Activated naive CD8-positive, alpha-beta T cell treated with anti-CD3 and anti-CD28 coated beads, Interleukin-2, amount 10 ng/mL, durations not matched to agents 7 days and 5 days (primary cell): ENCODE measurements at regions not wholly inside any gene's neighbourhood (a gene's known extent, or its start where the extent isn't known, plus 50 kb on each side); places are given as distances from the start of the nearest gene placed in this dataset.
"Not testable (repeated sequence)": the region's sequence is repeated elsewhere in the genome, so short reads cannot be mapped to it uniquely, and the experiment has no call there.

Source experiments
- ATAC-seq: fragments of 150-1000 bp; cut with Tn5 transposase; one replicate; pipeline ENCODE4 v1.10.0; 2021; ENCODE audit warnings: low read depth, moderate library complexity
- POLR2A ChIA-PET: fragments of 350-600 bp; sonication (Branson Sonifier 250); formaldehyde crosslinking; loops from one replicate; lab custom pipeline; 2021; ENCODE audit warnings: antibody characterized with exemption; lab: Charles Lee
- DNase-seq: peaks from one replicate; pipeline ENCODE4 v3.0.0; 2021
- H3K27ac Mint-ChIP-seq: one replicate; pipeline ENCODE4 v1.8.0; 2022; ENCODE audit warnings: mild to moderate bottlenecking, mixed read lengths
- H3K27me3 Mint-ChIP-seq: one replicate; pipeline ENCODE4 v1.8.0; 2022; ENCODE audit warnings: mild to moderate bottlenecking, moderate library complexity, mixed read lengths
- H3K36me3 Mint-ChIP-seq: one replicate; pipeline ENCODE4 v1.8.0; 2021; ENCODE audit warnings: mild to moderate bottlenecking, mixed read lengths
- H3K4me1 Mint-ChIP-seq: one replicate; pipeline ENCODE4 v1.8.0; 2021; ENCODE audit warnings: mixed read lengths
- H3K4me3 Mint-ChIP-seq: one replicate; pipeline ENCODE4 v1.8.0; 2022; ENCODE audit warnings: mild to moderate bottlenecking, moderate library complexity, mixed read lengths
- H3K9me3 Mint-ChIP-seq: one replicate; pipeline ENCODE4 v1.8.0; 2021; ENCODE audit warnings: mixed read lengths

DNA sequence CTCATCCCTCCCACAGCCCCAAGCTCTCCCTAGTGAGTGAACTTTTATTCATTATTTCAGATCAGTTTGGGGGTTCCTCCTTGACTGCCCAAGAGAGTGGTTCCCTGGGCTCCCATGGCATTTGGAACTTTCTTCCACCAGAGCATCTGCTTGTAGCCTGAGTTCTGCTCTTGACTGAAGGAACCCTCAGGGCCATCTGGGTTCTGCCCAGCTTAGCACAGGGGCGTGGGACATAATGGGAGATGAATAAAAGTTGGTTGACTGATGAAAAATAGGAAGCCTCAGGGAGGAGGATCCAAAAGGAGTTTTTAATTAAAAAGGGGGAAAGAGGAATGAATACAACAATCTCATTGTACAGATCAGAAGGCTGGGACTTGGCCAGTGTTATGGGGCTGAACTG, 73.4 kb downstream of the CYTL1 start:
- no peak for ATAC-seq
- Mint-ChIP-seq H3K36me3 (no peaks in the 10 kb centered on the region), H3K27me3 (peaks cover 2% of the 10 kb centered on the region), H3K9me3 (no peaks in the 10 kb centered on the region), H3K27ac (no peak overlapping the region), H3K4me3 (no peak overlapping the region), H3K4me1 (peaks cover 13% of the 10 kb centered on the region)
- POLR2A ChIA-PET, result no interaction called here
- DNase-seq, result no peak

DNA sequence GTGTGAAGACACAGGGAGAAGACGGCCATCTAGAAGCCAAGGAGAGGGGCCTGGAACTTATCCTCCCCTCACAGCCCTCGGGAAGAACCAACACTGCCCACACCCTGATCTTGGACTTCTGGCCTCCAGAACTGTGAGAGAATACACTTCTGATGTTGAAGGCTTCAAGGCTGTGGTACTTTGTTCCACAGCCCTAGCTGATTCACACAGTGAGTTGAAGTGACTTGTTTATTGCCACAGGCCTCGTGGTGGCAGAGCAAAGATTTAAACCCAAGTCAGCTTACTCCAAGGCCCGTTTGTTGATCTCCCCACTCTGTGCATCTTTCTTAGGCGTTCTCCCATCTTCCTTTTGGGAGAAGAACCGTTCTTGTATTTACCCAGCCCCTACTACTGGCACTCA, 72.8 kb downstream of the CYTL1 start:
- H3K9me3 Mint-ChIP-seq, result no peaks in the 10 kb centered on the region
- peaks cover 2% of the 10 kb centered on the region for H3K27me3 Mint-ChIP-seq
- POLR2A ChIA-PET, result no interaction called here
- no peak overlapping the region for H3K4me3 Mint-ChIP-seq
- DNase-seq, result no peak
- peaks cover 13% of the 10 kb centered on the region for H3K4me1 Mint-ChIP-seq
- H3K36me3 Mint-ChIP-seq, result no peaks in the 10 kb centered on the region
- ATAC-seq, result no peak
- no peak overlapping the region for H3K27ac Mint-ChIP-seq

DNA sequence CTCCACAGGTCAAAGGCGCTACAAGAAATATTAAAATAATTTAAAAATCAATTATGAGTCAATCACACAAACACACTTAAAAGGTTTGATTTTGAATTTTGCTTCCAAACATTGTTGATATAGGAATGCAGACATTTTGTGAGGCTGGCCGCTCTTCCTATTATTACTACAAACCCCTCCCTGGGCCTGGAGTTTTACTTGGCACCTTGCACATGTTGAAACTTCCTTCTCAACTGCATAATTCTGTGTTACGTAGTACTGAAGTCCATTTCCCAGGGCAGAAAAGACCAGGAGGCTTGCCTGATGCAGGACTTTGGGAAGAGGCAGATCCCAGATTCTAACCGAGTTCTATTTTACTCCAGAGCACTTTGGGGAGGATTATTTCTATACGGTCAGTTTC, 71.5 kb downstream of the CYTL1 start:
- peaks cover 11% of the 10 kb centered on the region for H3K4me1 Mint-ChIP-seq
- no peak overlapping the region for H3K27ac Mint-ChIP-seq
- H3K36me3 Mint-ChIP-seq, result no peaks in the 10 kb centered on the region
- H3K27me3 Mint-ChIP-seq, result peaks cover 5% of the 10 kb centered on the region
- DNase-seq, result no peak
- POLR2A ChIA-PET, result no interaction called here
- H3K9me3 Mint-ChIP-seq, result peaks cover 4% of the 10 kb centered on the region
- H3K4me3 Mint-ChIP-seq, result no peak overlapping the region
- no peak for ATAC-seq

DNA sequence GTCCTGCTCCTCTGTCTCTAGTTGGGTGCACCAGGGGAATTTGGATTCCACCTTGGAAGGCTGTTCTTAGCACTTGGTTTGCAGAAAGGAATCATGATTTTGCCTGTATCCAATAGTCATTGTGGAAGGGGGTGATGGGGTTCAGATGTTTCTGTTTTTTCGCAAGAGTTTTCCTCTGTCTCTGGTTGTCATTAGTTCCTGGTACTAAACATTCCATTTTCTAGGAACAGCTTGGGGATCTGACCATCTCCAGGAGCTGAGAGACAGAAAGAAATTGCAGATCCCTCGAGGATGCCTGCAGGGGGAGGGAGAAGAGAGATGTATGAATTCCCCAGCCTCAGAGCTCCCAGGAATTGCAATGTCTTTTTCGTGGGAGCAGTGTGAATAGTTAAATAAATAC, 70.9 kb downstream of the CYTL1 start:
- H3K27me3 Mint-ChIP-seq, result peaks cover 5% of the 10 kb centered on the region

DNA sequence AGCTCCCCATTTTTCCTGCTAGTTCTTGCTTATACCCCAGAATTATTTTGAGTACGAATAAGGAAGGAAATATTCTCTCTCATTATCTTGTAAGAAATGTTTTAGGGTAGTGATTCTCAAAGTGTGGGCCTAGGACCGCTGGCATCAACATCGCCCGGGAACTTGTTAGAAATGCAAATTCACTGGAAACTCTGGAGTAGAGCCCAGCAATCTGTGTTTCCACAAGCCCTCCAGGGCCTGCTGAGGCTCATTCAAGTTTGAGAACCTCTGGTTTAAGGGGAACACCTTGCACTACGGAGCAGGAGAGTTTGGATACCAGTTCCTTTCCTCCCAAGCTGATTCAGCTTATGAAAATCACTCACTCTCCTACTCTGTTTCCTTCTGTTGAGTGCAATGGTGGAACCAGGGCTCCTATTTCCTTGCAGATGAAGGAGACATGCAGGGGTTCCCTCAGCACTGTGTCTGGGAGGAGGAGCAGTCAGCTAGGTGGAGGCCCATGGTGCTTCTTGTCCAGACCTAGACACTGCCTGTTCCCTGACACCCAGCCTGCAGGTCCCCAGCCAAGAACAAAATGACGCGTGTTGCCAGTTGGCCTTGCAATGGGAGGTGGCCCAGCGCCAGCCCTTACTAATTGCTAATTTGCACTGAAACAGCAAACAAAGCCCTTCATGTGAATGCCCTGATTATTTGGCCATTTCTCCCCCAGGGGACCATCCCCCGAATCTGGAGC, 68.5 kb downstream of the CYTL1 start:
- DNase-seq (no peak), ATAC-seq (no peak)
- POLR2A ChIA-PET, result no interaction called here
- H3K4me3 Mint-ChIP-seq, result no peak overlapping the region
- H3K36me3 Mint-ChIP-seq, result no peaks in the 10 kb centered on the region
- no peak overlapping the region for H3K27ac Mint-ChIP-seq
- no peaks in the 10 kb centered on the region for H3K4me1 Mint-ChIP-seq
- peaks cover 4% of the 10 kb centered on the region for H3K9me3 Mint-ChIP-seq
- peaks cover 5% of the 10 kb centered on the region for H3K27me3 Mint-ChIP-seq

More for the DNA sequence above, 70.9 kb downstream of the CYTL1 start:
- no peak for DNase-seq
- ATAC-seq, result no peak
- peaks cover 11% of the 10 kb centered on the region for H3K4me1 Mint-ChIP-seq
- H3K27ac Mint-ChIP-seq, result no peak overlapping the region
- POLR2A ChIA-PET, result no interaction called here
- peaks cover 4% of the 10 kb centered on the region for H3K9me3 Mint-ChIP-seq
- H3K4me3 Mint-ChIP-seq, result no peak overlapping the region
- H3K36me3 Mint-ChIP-seq, result no peaks in the 10 kb centered on the region

DNA sequence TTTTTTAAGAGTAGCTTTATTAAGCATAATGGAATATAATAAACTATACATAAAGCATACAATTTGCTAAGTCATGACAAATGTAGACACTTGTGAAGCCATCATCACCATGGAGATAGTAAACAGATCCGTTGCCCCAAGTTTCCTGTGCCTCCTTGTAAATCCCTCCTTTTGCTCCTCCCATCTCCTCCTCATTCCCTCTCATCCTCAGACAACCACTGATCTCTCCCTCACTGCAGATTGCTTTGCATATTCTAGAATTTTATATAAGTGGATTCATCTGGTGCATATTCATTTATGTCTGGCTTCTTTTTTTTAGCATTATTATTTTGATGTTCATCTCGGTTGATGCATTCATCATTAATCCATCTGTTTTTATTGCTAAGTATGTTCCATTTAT, 67.0 kb downstream of the CYTL1 start:
- ATAC-seq (no peak), DNase-seq (no peak)
- Mint-ChIP-seq H3K27me3 (peaks cover 5% of the 10 kb centered on the region), H3K4me3 (no peak overlapping the region), H3K4me1 (no peaks in the 10 kb centered on the region), H3K9me3 (peaks cover 4% of the 10 kb centered on the region), H3K36me3 (no peaks in the 10 kb centered on the region), H3K27ac (no peak overlapping the region)
- POLR2A ChIA-PET, result no interaction called here

DNA sequence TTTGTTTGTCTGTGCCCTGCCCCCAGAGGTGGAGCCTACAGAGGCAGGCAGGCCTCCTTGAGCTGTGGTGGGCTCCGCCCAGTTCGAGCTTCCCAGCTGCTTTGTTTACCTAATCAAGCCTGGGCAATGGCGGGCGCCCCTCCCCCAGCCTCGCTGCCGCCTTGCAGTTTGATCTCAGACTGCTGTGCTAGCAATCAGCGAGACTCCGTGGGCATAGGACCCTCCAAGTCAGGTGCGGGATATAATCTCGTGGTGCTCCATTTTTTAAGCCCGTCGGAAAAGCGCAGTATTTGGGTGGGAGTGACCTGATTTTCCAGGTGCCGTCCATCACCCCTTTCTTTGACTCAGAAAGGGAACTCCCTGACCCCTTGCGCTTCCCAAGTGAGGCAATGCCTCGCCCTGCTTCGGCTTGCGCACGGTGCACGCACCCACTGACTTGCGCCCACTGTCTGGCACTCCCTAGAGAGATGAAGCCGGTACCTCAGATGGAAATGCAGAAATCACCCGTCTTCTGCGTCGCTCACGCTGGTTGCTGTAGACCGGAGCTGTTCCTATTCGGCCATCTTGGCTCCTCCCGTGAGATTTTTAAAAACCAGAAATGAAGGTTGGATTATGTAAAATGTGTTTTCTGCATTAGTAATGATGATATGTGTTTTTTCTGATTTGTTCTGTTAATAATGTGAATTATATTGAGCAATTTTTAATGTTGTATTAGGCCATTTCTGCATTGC, 59.7 kb downstream of the CYTL1 start:
- H3K4me3 Mint-ChIP-seq, ATAC-seq: not testable (repeated sequence)

DNA sequence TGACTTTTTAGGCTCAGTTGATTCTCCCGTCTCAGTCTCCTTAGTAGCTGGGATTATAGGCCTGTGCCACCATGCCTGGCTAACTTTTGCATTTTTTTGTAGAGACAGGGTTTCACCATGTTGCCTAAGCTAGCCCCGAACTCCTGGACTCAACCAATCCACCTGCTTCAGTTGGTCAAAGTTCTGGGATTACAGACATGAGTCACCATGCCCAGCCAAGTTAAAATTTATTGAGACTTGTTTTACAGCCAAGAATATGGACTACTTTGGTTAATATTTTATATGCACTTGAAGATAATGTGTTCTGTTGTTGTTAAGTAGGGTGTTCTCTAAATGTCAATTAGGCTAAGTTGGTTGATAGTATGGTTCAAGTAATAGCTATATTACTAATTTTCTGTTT, 58.7 kb downstream of the CYTL1 start:
- no peak for ATAC-seq
- DNase-seq, result no peak
- Mint-ChIP-seq H3K4me3 (no peak overlapping the region), H3K4me1 (no peaks in the 10 kb centered on the region), H3K9me3 (peaks cover 15% of the 10 kb centered on the region), H3K27ac (no peak overlapping the region), H3K36me3 (peaks cover 2% of the 10 kb centered on the region), H3K27me3 (peaks cover 2% of the 10 kb centered on the region)
- POLR2A ChIA-PET, result no interaction called here

More for the DNA sequence above, 59.7 kb downstream of the CYTL1 start:
- POLR2A ChIA-PET, H3K27me3 Mint-ChIP-seq, H3K4me1 Mint-ChIP-seq, H3K36me3 Mint-ChIP-seq, DNase-seq, H3K27ac Mint-ChIP-seq: not testable (repeated sequence)
- peaks cover 12% of the 10 kb centered on the region for H3K9me3 Mint-ChIP-seq

DNA sequence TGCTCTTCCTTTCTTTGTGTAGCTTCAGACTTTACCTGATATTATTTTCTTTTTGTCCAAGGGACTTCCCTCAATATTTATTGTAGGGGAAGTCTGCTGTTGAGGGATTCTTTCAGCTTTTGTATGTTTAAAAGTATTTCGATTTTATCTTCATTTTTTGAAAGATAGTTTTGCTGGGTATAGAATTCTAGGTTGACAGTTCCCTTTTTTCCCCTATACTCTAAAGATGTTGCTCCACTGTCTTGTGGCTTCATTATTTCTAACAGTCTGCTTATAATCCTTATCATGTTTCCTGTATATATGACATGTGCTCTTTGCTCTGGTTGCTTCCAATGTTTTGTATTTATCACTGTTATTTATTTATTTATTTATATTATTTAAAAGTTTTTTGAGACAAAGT, 57.3 kb downstream of the CYTL1 start:
- Mint-ChIP-seq H3K27me3 (peaks cover 3% of the 10 kb centered on the region), H3K27ac (no peak overlapping the region), H3K4me1 (no peaks in the 10 kb centered on the region), H3K4me3 (no peak overlapping the region), H3K9me3 (peaks cover 15% of the 10 kb centered on the region), H3K36me3 (peaks cover 2% of the 10 kb centered on the region)
- DNase-seq (no peak), ATAC-seq (no peak)
- POLR2A ChIA-PET, result no interaction called here

DNA sequence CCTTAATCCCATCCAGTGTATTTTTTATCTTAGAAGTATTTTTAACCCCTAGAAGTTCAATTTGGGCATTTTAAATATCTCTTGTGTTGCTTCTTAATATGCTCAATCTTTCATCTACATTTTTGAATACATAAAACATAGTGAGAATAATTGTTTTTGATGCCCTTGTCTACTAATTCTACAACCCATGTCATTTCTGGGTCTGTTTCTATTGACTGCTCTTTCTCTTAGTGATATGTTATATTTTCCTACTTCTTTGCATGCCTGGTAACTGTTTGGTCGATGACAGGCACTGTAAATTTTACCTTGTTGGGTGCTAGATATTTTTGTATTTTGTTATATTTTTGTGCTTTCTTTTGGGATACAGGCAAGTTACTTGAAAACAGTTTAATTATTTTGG, 56.3 kb downstream of the CYTL1 start:
- POLR2A ChIA-PET, result no interaction called here
- Mint-ChIP-seq H3K27me3 (peaks cover 7% of the 10 kb centered on the region), H3K9me3 (peaks cover 15% of the 10 kb centered on the region), H3K36me3 (peaks cover 2% of the 10 kb centered on the region), H3K4me3 (no peak overlapping the region), H3K27ac (no peak overlapping the region), H3K4me1 (no peaks in the 10 kb centered on the region)
- ATAC-seq (no peak), DNase-seq (no peak)
